ENCODE measurements at regions not wholly inside any gene's neighbourhood (a gene's known extent, or its start where the extent isn't known, plus 50 kb on each side); places are given as distances from the start of the nearest gene placed in this dataset.

DNA sequence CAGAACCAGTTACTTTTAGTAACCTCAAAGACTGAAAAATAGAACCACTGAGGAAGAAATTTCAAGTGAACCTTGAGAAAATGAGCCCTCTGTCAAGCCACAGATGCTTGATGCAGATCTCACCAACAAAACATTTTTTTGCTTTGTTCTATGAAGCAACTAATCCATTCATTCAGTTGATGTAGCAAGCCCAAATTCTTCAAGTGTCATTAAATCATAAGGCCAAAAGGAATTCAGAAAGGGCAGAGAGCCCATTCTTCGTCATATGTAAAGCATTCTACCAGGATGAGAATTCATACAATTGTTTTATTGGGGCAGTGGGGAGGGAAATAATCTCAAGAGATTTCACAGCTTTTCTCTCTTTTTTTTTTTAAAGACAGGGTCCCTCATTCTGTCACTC, 218.0 kb upstream of the RGS6 start:
- no peak overlapping the region for H2AFZ ChIP-seq (ENCODE audit: low read depth, low read length, severe bottlenecking)
- H3K9me3 ChIP-seq (ENCODE audit: insufficient read depth, low read length), result no peaks in the 10 kb centered on the region
- no peak overlapping the region for H3K4me3 ChIP-seq (ENCODE audit: insufficient read depth, low read length, poor library complexity, severe bottlenecking)
- TF ChIP-seq EZH2phosphoT487 (conservative IDR thresholded peaks at IDR 0.05; ENCODE audit: low read length), result no peak
- TF ChIP-seq, protein P1, sequence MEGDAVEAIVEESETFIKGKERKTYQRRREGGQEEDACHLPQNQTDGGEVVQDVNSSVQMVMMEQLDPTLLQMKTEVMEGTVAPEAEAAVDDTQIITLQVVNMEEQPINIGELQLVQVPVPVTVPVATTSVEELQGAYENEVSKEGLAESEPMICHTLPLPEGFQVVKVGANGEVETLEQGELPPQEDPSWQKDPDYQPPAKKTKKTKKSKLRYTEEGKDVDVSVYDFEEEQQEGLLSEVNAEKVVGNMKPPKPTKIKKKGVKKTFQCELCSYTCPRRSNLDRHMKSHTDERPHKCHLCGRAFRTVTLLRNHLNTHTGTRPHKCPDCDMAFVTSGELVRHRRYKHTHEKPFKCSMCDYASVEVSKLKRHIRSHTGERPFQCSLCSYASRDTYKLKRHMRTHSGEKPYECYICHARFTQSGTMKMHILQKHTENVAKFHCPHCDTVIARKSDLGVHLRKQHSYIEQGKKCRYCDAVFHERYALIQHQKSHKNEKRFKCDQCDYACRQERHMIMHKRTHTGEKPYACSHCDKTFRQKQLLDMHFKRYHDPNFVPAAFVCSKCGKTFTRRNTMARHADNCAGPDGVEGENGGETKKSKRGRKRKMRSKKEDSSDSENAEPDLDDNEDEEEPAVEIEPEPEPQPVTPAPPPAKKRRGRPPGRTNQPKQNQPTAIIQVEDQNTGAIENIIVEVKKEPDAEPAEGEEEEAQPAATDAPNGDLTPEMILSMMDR (IDR thresholded peaks at IDR 0.05; ENCODE audit: insufficient read depth, low read length, poor library complexity, severe bottlenecking), result no peak
- no peak overlapping the region for H3K4me2 ChIP-seq (ENCODE audit: low read depth, low read length, poor library complexity, severe bottlenecking)
- H3K36me3 ChIP-seq (ENCODE audit: low read length), result 0 out of 2 replicates have a peak, but pooled peaks cover 4% of the 10 kb centered on the region
- H3K79me2 ChIP-seq (ENCODE audit: insufficient read depth, low read length), result no peaks in the 10 kb centered on the region
- H4K20me1 ChIP-seq (ENCODE audit: low read depth, low read length), result no peaks in the 10 kb centered on the region
- no peak overlapping the region for H3K27ac ChIP-seq (ENCODE audit: low read depth, low read length)
- no peaks in the 10 kb centered on the region for H3K9me2 ChIP-seq (replicated peaks; ENCODE audit: insufficient read depth, low read length)
- H3K27me3 ChIP-seq (ENCODE audit: low read length), result no peaks in the 10 kb centered on the region
- H3F3A ChIP-seq (ENCODE audit: insufficient read depth), result no peaks in the 10 kb centered on the region
- no peak overlapping the region for H3K9ac ChIP-seq (ENCODE audit: low read length)

DNA sequence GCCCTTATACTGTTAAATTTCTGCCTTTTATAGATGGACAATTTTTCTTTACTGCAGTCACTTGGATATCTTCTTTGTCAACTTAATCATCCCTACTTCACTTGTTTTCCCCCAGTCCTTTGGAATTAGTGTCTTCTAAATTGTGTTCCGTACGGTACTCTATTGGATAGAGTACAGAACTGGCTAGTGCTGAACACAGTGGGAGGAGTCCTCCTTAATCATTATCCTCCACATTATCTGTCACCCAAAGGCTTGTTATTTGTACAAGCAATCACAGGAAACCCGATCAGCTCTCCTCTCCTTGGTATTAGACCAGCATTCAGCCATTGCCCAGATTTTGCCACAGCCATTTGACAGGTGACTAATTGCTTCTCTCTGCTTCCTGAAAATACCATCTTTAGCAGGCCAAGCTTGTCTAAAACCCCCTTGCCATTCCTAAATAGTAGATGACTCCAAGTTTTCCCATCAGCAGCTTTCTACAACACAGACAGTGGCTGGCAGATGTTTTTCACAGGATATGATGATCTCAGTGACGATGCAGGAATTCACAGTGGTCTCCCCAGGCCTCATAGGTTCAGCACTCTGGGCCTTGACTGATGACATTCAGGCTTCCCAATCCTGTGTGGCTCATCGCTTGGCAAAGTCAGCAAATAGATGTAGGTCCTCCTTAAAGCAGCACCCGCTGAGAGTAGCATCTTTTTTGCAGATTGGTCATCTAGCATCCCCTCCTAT, 216.0 kb upstream of the RGS6 start:
- H3K36me3 ChIP-seq (ENCODE audit: low read length), result no peaks in the 10 kb centered on the region
- H3K9ac ChIP-seq (ENCODE audit: low read length), result no peak overlapping the region
- no peak overlapping the region for H3K4me2 ChIP-seq (ENCODE audit: low read depth, low read length, poor library complexity, severe bottlenecking)
- no peaks in the 10 kb centered on the region for H3K9me3 ChIP-seq (ENCODE audit: insufficient read depth, low read length)
- no peak overlapping the region for H2AFZ ChIP-seq (ENCODE audit: low read depth, low read length, severe bottlenecking)
- H3K27ac ChIP-seq (ENCODE audit: low read depth, low read length), result no peak overlapping the region
- no peaks in the 10 kb centered on the region for H3F3A ChIP-seq (ENCODE audit: insufficient read depth)
- H4K20me1 ChIP-seq (ENCODE audit: low read depth, low read length), result no peaks in the 10 kb centered on the region
- no peaks in the 10 kb centered on the region for H3K79me2 ChIP-seq (ENCODE audit: insufficient read depth, low read length)
- H3K9me2 ChIP-seq (replicated peaks; ENCODE audit: insufficient read depth, low read length), result no peaks in the 10 kb centered on the region
- TF ChIP-seq, protein P1 (IDR thresholded peaks at IDR 0.05; ENCODE audit: insufficient read depth, low read length, poor library complexity, severe bottlenecking), result no peak
- no peak for TF ChIP-seq EZH2phosphoT487 (conservative IDR thresholded peaks at IDR 0.05; ENCODE audit: low read length)
- no peak overlapping the region for H3K4me3 ChIP-seq (ENCODE audit: insufficient read depth, low read length, poor library complexity, severe bottlenecking)
- H3K27me3 ChIP-seq (ENCODE audit: low read length), result no peaks in the 10 kb centered on the region

DNA sequence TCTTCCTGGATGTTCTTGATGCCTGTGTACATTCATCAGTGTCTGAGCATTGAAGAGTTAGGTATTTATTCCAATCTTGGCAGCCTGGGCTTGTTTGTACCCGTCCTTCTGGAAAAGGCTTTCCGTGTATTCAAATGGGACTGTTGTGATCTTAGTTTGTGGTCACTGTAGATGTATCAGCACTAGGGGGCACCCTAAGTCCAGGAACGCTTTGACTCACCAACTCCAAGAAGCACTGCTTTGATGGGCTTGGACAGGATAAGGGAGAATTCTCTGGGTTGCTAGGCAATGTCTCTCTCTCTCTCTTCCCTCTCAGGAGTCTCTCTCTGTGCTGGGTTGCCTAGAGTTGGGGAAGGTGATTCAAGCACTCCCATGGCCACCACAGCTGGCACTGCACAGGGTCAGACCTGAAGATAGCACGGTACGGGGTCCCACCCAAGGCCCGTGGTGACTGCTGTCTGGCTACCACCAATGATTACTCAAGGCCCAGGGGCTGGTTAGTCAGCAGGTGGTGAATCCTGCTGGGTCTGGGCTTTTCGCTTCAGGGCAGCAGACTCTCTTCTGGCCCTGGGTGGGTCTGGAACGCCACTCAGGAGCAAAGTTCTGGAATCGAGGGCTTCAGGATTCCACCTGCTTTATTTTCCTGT, 211.1 kb upstream of the RGS6 start:
- Histone ChIP-seq H3K27me3 (ENCODE audit: low read length) (no peaks in the 10 kb centered on the region), H2AFZ (ENCODE audit: low read depth, low read length, severe bottlenecking) (no peak overlapping the region), H3K36me3 (ENCODE audit: low read length) (no peaks in the 10 kb centered on the region), H3K9ac (ENCODE audit: low read length) (no peak overlapping the region), H3K4me3 (ENCODE audit: insufficient read depth, low read length, poor library complexity, severe bottlenecking) (no peak overlapping the region), H3K27ac (ENCODE audit: low read depth, low read length) (no peak overlapping the region), H3F3A (ENCODE audit: insufficient read depth) (no peaks in the 10 kb centered on the region), H3K9me2 (replicated peaks; ENCODE audit: insufficient read depth, low read length) (no peaks in the 10 kb centered on the region), H3K4me2 (ENCODE audit: low read depth, low read length, poor library complexity, severe bottlenecking) (no peak overlapping the region), H3K79me2 (ENCODE audit: insufficient read depth, low read length) (no peaks in the 10 kb centered on the region), H4K20me1 (ENCODE audit: low read depth, low read length) (no peaks in the 10 kb centered on the region), H3K9me3 (ENCODE audit: insufficient read depth, low read length) (no peaks in the 10 kb centered on the region)
- no peak for TF ChIP-seq EZH2phosphoT487 (conservative IDR thresholded peaks at IDR 0.05; ENCODE audit: low read length)
- TF ChIP-seq, protein P1 (IDR thresholded peaks at IDR 0.05; ENCODE audit: insufficient read depth, low read length, poor library complexity, severe bottlenecking), result no peak

Measured in SU-DHL-6 (cell line).